Lower leg skin (tissue), 4 donors: ENCODE measurements at regions not wholly inside any gene's neighbourhood (a gene's known extent, or its start where the extent isn't known, plus 50 kb on each side); places are given as distances from the start of the nearest gene placed in this dataset.

ENCODE experiments used
- DNase-seq, 2 donors: peaks; one replicate each; pipeline ENCODE4 v3.0.0-alpha.2; 2019; ENCODE audit warnings: low spot score in 2 of 2
- H3K4me3 ChIP-seq: fragments of 200-600 bp; sonication (generic); 2 replicates; pipeline ENCODE4 v1.5.1; 2017; ENCODE audit warnings: mild to moderate bottlenecking, low read depth; ENCODE audit not compliant: poor library complexity, severe bottlenecking
- POLR2A ChIP-seq, 2 donors: fragments of 450-650 bp; IDR thresholded peaks; one replicate each; pipeline ENCODE4 v1.6.1; 2016 to 2017; ENCODE audit warnings: antibody characterized with exemption in 2 of 2, mild to moderate bottlenecking in 1 of 2, moderate library complexity in 1 of 2
- WGBS, 2 donors: methylation state at CpG; one replicate each; pipeline ENCODE4 v1.1.5; 2018; 5-methylcytosine and 5-hydroxymethylcytosine counted together
- intact Hi-C: fragments of 100-400 bp; cut with DNase I; formaldehyde crosslinking; loops from one replicate; pipeline ENCODE4 v1.15.0; 2023; ENCODE audit warnings: low total_unique reads
- TF ChIP-seq, protein P1 (sequence below), 3 donors: fragments of 450-650 bp; IDR thresholded peaks; one replicate each; pipeline ENCODE4 v1.5.1; 2016; ENCODE audit warnings: antibody characterized with exemption in 3 of 3, mild to moderate bottlenecking in 3 of 3, moderate library complexity in 2 of 3

DNA sequence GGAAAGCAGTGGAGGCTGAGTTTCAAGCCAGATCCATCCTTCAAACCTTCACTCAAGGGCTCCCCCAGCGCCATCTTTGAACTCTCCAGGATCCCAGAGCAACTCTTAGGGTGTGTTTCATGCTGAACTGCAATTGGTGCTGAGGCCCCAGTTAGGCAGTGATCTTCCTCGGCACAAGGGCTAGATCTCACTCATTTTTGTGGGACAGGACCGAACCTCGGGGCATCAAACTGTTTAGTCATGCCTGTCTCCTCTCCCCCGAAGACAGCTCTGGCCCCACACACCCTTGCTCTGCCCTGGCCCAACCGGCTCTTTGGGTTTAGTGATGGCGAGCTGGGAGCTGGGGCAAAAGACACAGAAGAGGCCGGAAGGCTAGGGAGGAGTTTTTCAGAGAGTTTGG lies 115.1 kb downstream of the NUFIP1 start:
- H3K4me3 ChIP-seq = no peak overlapping the region
- TF ChIP-seq, protein P1, sequence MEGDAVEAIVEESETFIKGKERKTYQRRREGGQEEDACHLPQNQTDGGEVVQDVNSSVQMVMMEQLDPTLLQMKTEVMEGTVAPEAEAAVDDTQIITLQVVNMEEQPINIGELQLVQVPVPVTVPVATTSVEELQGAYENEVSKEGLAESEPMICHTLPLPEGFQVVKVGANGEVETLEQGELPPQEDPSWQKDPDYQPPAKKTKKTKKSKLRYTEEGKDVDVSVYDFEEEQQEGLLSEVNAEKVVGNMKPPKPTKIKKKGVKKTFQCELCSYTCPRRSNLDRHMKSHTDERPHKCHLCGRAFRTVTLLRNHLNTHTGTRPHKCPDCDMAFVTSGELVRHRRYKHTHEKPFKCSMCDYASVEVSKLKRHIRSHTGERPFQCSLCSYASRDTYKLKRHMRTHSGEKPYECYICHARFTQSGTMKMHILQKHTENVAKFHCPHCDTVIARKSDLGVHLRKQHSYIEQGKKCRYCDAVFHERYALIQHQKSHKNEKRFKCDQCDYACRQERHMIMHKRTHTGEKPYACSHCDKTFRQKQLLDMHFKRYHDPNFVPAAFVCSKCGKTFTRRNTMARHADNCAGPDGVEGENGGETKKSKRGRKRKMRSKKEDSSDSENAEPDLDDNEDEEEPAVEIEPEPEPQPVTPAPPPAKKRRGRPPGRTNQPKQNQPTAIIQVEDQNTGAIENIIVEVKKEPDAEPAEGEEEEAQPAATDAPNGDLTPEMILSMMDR (IDR thresholded peaks at IDR 0.05) = no peak
- TF ChIP-seq POLR2A (IDR thresholded peaks at IDR 0.05) = no peak
- 84 to 92% methylated on average over 8 of the region's 8 CpGs for WGBS, 2 donors
- intact Hi-C loops = no loop called here
- peak in 1 of 2 donors; percentile 75 for DNase-seq

DNA sequence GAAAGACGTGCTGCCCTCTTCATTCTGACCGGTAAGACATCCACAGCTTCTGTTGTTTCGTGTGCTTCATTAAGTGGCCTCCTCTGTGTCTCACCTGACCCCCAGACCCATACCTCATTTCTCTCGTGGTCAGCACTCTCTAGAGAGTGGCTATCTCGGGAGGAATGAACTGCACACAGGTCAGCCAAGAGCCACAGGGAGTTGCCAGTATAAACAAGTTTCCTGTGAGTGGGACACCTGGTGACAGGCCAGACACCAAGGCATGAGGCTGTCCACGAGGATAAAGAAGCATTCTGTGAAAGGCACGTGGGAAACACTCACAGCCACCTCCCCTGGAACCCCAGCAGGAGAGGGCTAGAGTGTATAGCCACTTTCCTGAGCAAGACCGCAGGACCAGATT lies 115.8 kb downstream of the NUFIP1 start:
- DNase-seq = peak in 1 of 2 donors; percentile 34
- intact Hi-C loops = no loop called here
- TF ChIP-seq, protein P1 (IDR thresholded peaks at IDR 0.05) = no peak
- TF ChIP-seq POLR2A (IDR thresholded peaks at IDR 0.05) = no peak
- 82 to 83% methylated on average over 8 of the region's 8 CpGs for WGBS, 2 donors
- H3K4me3 ChIP-seq = no peak overlapping the region

DNA sequence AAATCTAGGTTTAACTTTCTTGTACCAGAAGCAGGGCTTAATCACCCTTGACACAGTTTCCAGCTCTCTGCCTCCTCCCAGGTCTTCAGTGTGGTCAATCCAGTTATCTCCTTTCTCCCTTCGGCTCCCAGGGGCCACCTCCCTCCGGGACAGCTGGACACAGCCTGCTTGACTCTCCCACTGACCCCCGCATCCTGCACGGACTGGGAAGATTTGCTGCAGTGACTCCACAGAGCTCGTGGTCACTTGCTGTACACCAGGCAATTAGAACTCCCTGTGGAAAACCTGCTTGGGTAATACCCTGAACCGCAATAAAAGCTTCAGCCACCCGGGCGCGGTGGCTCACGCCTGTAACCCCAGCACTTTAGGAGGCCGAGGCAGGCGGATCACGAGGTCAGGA lies 116.5 kb downstream of the NUFIP1 start:
- intact Hi-C loops = no loop called here
- peak in 1 of 2 donors; percentile 60 for DNase-seq
- WGBS, 2 donors = 87 to 90% methylated on average over 13 of the region's 13 CpGs
- H3K4me3 ChIP-seq = no peak overlapping the region
- no peak for TF ChIP-seq POLR2A (IDR thresholded peaks at IDR 0.05)
- TF ChIP-seq, protein P1 (IDR thresholded peaks at IDR 0.05) = no peak

DNA sequence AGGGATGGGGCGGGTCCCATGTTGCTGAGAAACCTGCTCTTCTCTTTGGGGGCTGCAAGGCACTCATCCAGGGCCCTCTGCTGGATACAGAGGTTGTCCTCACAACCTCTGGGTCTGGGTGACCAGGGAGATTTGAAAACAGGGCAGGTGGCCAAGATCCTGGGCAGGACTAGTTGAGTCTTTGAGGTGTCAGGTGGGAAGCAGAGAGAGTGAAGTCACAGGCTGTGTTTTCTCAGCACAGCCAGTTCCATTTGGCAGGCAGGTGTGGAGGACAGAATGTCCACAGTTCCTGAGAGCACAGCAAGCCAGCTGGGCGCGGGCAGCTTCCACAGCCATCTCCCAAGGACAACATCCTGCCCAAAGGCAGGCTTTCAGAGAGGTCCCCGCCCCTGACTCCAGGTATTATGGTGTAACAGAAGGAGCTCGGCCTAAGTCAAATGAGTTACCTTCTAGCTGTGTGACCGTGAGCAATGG lies 118.8 kb downstream of the NUFIP1 start:
- DNase-seq = peak in 1 of 2 donors; percentile 72
- intact Hi-C loops = no loop called here
- WGBS, 2 donors = 53 to 62% methylated on average over 6 of the region's 6 CpGs
- H3K4me3 ChIP-seq = no peak overlapping the region
- TF ChIP-seq, protein P1 (IDR thresholded peaks at IDR 0.05) = no peak
- TF ChIP-seq POLR2A (IDR thresholded peaks at IDR 0.05) = no peak

DNA sequence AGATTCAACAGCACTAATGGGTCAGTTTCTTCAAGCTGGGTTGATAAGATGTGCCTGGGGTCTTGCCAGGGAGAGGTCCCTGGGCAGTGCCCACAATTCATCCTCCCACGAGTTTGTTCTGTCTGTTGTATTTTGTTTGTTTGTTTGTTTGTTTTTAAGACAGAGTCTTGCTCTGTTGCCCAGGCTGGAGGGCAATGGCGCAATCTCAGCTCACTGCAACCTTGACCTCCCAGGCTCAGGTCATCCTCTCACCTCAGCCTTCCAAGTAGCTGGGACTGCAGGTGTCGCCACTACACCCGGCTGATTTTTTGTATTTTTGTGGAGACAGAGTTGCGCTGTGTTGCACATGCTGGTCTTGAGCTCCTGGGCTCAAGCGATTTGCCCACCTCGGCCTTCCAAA lies 120.1 kb downstream of the NUFIP1 start:
- peak in 1 of 2 donors; percentile 53 for DNase-seq
- TF ChIP-seq, protein P1 (IDR thresholded peaks at IDR 0.05) = no peak
- no peak for TF ChIP-seq POLR2A (IDR thresholded peaks at IDR 0.05)
- 81% methylated on average over 7 of the region's 7 CpGs for WGBS, 2 donors
- no peak overlapping the region for H3K4me3 ChIP-seq
- intact Hi-C loops = no loop called here

DNA sequence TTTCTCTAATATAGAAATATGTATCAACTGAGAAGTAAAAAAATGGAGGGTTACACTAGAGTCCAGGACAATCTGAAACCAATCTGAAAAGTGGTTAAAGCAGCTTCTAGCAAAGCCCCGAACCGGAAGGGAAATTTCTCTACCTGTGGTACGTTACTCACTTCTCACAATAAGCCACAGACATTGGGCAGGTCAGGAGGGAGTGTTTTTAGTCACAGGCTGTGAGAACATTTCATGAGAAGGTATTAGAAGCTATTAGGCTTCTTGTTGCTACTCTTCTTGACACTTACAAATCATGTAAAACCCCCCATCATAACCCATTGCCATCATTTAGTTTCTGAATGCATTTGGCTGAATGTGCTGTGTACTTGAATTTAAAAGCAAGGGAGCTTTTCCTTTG lies 120.9 kb downstream of the NUFIP1 start:
- TF ChIP-seq, protein P1 (IDR thresholded peaks at IDR 0.05) = no peak
- TF ChIP-seq POLR2A (IDR thresholded peaks at IDR 0.05) = no peak
- intact Hi-C loops = no loop called here
- no peak for DNase-seq
- WGBS, 2 donors = 80 to 89% methylated on average over 3 of the region's 3 CpGs
- no peak overlapping the region for H3K4me3 ChIP-seq
